NCI-H1092 (cell line): ENCODE measurements at regions not wholly inside any gene's neighbourhood (a gene's known extent, or its start where the extent isn't known, plus 50 kb on each side); places are given as distances from the start of the nearest gene placed in this dataset.
"Not testable (repeated sequence)": the region's sequence is repeated elsewhere in the genome, so short reads cannot be mapped to it uniquely, and the experiment has no call there.

Experiments
- DNase-seq: peaks from one replicate; lab custom pipeline; 2025; lab: John Stamatoyannopoulos, UW

GRCh38 chr7:136533732-136534131, 334.7 kb upstream of the CHRM2 start:
- no peak for DNase-seq

- peak; percentile 42 for DNase-seq
Observed at GRCh38 chr7:136530831-136531230, 337.6 kb upstream of the CHRM2 start.

DNA sequence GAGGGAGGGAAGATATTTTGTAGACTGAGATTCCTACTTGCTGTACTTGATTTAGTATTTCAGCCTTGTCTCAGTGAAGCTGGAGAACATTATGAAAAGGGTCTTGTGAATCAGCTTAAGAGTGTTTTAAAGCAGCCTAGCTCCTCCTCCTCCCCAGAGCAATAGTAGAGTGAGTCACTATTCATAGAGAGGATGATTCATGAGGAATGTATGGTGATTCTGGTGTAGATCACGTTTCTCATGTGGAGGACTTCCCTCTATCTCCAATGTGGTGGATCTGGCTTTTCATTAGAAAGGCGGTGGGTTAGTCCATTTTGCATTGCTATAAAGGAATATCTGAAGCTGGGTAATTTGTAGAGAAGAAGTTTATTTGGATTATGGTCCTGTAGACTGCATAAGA, 340.1 kb upstream of the CHRM2 start:
- no peak for DNase-seq

DNA sequence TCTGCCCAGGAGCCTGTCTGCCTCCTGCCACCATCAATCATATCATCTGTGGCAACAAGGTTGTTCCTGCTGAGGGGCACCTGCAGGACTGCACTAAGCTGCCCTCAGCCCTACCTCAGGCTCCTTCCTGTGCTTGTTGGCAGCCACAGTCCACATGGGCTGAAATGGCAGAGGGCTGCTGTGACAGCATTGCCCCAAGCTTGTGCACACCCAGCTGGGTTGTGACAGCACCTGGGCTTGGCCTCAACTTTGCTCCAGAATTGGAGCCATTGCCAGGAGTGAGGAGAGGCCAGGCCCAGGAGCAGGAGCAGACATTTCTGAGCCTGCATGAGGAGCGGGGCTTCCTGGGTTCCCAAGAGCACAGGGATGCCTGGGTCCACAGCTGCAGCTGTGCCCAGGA, 340.9 kb upstream of the CHRM2 start:
- DNase-seq, result no peak

DNA sequence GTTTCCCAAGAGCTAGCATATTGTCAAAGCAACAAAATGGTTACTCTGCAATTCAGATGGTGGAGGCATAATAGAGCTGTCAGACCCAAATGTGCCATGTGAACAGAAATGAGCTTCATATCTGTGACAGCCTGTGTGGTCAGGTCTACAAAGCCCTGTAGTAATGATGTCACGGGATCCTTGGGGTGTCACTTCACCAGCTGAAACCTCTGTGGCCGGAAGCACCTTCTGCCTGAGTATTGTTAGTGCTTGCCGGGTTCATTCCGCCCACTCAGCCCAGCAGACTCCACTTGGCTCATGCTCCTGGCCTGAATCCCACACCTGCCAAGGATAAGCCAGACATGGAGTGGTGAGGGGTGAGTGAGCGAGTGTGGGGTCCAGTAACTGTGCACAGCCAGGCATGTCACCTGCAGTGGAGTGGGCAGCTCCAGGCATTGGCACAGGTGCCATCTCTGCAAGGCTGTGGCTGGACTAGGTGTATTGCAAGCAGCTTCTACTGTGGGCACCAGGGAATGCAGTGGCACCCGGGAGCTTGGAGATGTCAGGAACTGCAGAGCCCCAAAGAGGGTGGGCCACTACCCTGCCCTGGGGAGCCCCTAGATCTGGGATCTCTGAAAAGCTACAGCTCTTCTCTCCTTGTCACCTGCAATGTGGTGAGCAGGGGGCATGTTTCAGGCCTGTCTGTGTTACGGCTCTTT, 341.9 kb upstream of the CHRM2 start:
- no peak for DNase-seq

- DNase-seq, result no peak
Observed at GRCh38 chr7:136523571-136523970, 344.9 kb upstream of the CHRM2 start.

GRCh38 chr7:136517971-136518370, 350.5 kb upstream of the CHRM2 start:
- no peak for DNase-seq

GRCh38 chr7:136514776-136515175, 353.7 kb upstream of the CHRM2 start:
- no peak for DNase-seq

- DNase-seq, result no peak
Observed at GRCh38 chr7:136513744-136514143, 354.7 kb upstream of the CHRM2 start.

DNA sequence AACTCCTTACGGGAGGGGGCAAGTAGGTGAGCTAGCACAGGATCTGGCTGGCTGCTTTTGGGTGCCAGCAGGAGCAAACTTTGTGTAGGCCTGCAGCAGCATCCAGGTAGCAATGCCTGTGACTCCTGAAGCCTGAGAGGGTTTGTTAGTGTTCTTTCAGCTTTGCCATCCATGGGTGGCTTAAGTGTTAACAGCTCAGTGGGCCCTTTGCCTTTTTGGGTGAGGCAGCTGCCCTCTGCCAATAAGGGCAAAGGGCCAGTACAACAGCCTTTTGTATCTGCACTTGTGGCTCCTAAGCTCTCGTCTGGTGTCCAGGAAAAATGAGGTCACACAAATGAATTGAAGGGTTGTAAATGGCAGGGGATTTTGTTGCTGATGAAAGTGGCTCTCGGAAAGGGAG, 359.0 kb upstream of the CHRM2 start:
- DNase-seq, result no peak

DNA sequence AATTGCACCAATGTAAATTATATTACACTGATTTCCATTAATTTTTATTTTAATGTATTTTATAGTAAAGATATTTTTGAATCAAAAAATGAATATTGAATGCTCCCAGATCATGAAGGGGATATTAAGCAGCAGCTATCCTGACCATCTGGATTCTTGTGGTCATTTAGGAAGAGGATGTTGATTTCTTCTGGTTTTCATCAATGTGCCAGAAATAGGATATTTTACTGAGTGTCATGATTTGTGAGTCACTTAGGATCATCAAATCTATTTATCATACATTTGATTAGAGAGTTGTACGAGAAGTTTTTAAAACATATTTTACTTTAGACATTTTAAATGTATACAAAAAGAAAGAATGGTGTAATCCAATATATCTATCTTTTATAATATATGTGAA, 366.3 kb upstream of the CHRM2 start:
- DNase-seq, result no peak

GRCh38 chr7:136501151-136501550, 367.3 kb upstream of the CHRM2 start:
- no peak for DNase-seq

- no peak for DNase-seq
Observed at GRCh38 chr7:136496551-136496950, 371.9 kb upstream of the CHRM2 start.

GRCh38 chr7:136495081-136495480, 373.4 kb upstream of the CHRM2 start:
- no peak for DNase-seq

DNA sequence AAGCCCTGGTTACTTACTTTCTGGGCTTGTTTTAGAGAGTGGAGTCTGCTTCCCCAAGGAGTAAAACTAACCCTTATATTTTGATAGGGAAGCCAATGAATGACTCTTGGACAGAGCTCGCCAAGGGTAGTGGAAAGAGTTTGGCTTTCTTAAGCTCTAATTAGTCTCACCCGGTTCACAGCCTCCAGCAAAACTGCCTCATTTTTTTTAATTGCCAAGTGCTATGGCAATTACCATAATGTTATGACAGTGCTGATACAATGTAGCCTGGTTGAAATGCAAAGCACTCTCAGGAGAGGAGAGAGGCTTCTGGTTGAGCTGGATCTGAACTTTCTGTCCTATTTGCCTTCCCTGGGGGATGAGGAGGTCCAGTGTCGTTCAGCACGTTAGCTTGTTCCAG, 376.1 kb upstream of the CHRM2 start:
- no peak for DNase-seq

DNA sequence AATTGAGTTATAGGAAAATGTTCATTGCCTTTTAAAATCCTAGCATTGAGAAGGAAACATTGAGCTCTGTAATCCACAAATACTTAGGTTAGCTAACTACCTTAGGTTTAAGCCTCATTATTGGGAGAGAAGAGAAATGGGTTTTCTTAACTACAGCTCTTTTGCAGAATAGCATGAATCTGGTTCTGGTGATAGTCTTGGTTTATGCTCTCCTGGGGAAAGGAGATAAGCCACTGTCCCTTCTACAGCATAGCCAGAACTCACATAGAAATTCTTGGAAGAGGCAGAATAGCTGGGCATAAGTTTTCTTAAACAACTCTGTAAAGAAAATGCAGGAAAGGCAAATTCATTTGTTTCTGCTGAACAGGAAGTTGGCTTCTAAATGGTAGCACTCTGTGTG, 378.6 kb upstream of the CHRM2 start:
- DNase-seq, result no peak

GRCh38 chr7:136480901-136481300, 387.6 kb upstream of the CHRM2 start:
- no peak for DNase-seq

- no peak for DNase-seq
Observed at GRCh38 chr7:136479922-136480321, 388.5 kb upstream of the CHRM2 start.

GRCh38 chr7:136470179-136470578, 398.3 kb upstream of the CHRM2 start:
- no peak for DNase-seq

- DNase-seq, result no peak
Observed at GRCh38 chr7:136452949-136453348, 415.5 kb upstream of the CHRM2 start.

DNA sequence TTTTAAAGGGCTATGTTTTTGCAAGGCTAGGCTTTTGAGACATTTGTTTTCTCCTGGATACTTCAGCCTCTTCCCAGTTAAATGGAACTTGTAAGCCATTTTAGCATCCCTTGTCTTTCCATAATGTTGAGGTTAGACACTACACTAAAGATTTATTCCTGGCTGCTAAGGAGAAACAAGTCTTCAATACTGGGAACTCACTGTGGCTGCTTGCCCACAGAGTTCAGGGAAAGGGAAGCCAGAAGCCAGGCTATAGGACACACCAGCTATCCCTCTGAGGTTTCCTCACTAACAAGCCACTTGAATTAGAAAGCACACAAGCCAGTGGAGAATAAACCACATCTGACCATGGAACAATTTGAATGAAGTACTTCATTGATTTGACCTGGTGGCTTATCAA, 421.7 kb upstream of the CHRM2 start:
- no peak for DNase-seq

- DNase-seq, result no peak
Observed at GRCh38 chr7:136441835-136442234, 426.6 kb upstream of the CHRM2 start.

DNA sequence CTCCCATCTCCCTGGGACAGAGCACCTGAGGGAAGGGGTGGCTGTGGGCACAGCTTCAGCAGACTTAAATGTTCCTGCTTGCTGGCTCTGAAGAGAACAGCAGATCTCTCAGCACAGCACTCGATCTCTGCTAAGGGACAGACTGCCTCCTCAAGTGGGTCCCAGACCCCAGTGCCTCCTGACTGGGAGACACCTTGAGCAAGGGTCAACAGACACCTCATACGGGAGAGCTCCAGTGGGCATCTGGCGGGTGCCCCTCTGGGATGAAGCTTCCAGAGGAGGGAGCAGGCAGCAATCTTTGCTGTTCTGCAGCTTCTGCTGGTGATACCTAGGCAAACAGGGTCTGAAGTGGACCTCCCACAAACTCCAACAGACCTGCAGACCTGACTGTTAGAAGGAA, 436.7 kb upstream of the CHRM2 start:
- not testable (repeated sequence) for DNase-seq

DNA sequence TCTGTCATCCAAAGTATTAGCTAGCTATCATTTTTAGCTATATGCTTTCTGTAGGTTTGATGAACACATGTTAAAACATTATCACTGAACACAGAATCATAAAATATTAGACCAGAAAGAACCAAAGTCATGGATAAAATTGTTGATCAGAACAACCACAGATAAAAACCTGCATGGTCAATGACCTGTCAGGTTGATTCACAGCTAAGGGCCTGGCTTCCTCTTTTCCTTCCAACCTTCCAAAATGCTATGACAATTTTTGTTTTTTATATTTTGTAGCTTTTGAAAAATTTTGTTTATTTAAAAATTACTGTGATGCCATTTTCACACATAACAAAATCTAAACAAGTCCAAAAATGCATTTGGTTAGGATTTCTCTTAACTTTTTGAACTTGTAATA, 444.4 kb upstream of the CHRM2 start:
- no peak for DNase-seq

DNA sequence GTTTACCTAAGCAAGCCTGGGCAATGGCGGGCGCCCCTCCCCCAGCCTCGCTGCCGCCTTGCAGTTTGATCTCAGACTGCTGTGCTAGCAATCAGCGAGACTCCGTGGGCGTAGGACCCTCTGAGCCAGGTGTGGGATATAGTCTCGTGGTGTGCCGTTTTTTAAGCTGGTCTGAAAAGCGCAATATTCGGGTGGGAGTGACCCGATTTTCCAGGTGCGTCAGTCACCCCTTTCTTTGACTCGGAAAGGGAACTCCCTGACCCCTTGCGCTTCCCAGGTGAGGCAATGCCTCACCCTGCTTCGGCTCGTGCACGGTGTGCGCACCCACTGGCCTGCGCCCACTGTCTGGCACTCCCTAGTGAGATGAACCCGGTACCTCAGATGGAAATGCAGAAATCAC, 442.6 kb upstream of the MTPN start:
- DNase-seq, result not testable (repeated sequence)
